A549 (cell line): ENCODE measurements at regions not wholly inside any gene's neighbourhood (a gene's known extent, or its start where the extent isn't known, plus 50 kb on each side); places are given as distances from the start of the nearest gene placed in this dataset.

Source experiments
- ATAC-seq, 2 experiments: fragments of 200-7000 bp in 1 of 2; fragments of >200 bp in 1 of 2; cut with Nextera tagmentation in 1 of 2; cut with Tn5 transposase in 1 of 2; 3 replicates each; pipeline versions ENCODE4 v1.8.0 to v1.9.1; 2018 to 2020; ENCODE audit warnings: mild to moderate bottlenecking in 1 of 2, moderate library complexity in 1 of 2
- CTCF ChIA-PET: fragments of 300-600 bp; sonication (Branson Sonifier 250); formaldehyde crosslinking; extraction: SDS; loops from one replicate; lab custom pipeline; 2021; ENCODE audit warnings: antibody characterized with exemption, inconsistent platforms; lab: Yijun Ruan, JAX
- POLR2A ChIA-PET: fragments of 350-600 bp; formaldehyde crosslinking; extraction: SDS; loops from one replicate; lab custom pipeline; 2021; ENCODE audit warnings: antibody characterized with exemption, inconsistent platforms; lab: Yijun Ruan, JAX
- DNase-seq, 2 experiments: peaks; one replicate each; pipeline versions ENCODE4 v3.0.0 to v3.0.0-alpha.2; 2011 to 2016; ENCODE audit warnings: low read depth in 1 of 2, low spot score in 1 of 2
- FAIRE-seq: peaks from 2 replicates; lab custom pipeline; 2011; peaks lifted over from hg19 to GRCh38; lab: Jason Lieb, UNC
- H3K27ac ChIP-seq, 2 experiments: fragments of >200 bp; sonication (Bioruptor Twin); formaldehyde crosslinking; 3 replicates each; pipeline ENCODE4 v1.5.1; 2016 to 2017
- H3K4me1 ChIP-seq: fragments of >200 bp; sonication (Bioruptor Twin); formaldehyde crosslinking; 3 replicates; pipeline ENCODE4 v1.6.1; 2016
- H3K4me2 ChIP-seq: fragments of >200 bp; sonication (Bioruptor Twin); formaldehyde crosslinking; 3 replicates; pipeline ENCODE4 v1.6.1; 2016
- H3K4me3 ChIP-seq: fragments of >200 bp; sonication (Bioruptor Twin); formaldehyde crosslinking; 3 replicates; pipeline ENCODE4 v1.5.1; 2016
- H3K9me3 ChIP-seq: fragments of >200 bp; sonication (Bioruptor Twin); formaldehyde crosslinking; 3 replicates; pipeline ENCODE4 v1.6.1; 2016
- CBX2 ChIP-seq: fragments of 200-600 bp; sonication (generic); IDR thresholded peaks from 2 replicates; pipeline ENCODE4 v1.6.1; 2016; ENCODE audit warnings: low read depth, mild to moderate bottlenecking, borderline replicate concordance
- CEBPB ChIP-seq, 2 experiments: fragments of >200 bp in 1 of 2; sonication (Bioruptor Twin) in 1 of 2; formaldehyde crosslinking in 1 of 2; IDR thresholded peaks; 2 replicates each; pipeline ENCODE4 v1.6.1; 2012 to 2016
- CHD4 ChIP-seq: fragments of 200-600 bp; sonication (generic); IDR thresholded peaks from 2 replicates; pipeline ENCODE4 v1.6.1; 2016; ENCODE audit warnings: antibody characterized with exemption, mild to moderate bottlenecking, borderline replicate concordance
- EHF ChIP-seq: fragments of 250-450 bp; sonication (Bioruptor Pico); IDR thresholded peaks from 2 replicates; pipeline ENCODE4 v1.5.0; 2020; ENCODE audit warnings: mild to moderate bottlenecking
- EP300 ChIP-seq, 2 experiments: fragments of >200 bp; sonication (Bioruptor Twin); formaldehyde crosslinking; IDR thresholded peaks; 2 replicates in 1 of 2; 3 replicates in 1 of 2; pipeline ENCODE4 v1.6.1; 2016 to 2017
- FOSB ChIP-seq: fragments of 250-450 bp; sonication (Bioruptor Pico); IDR thresholded peaks from 2 replicates; pipeline ENCODE4 v1.5.0; 2020; ENCODE audit warnings: mild to moderate bottlenecking, moderate library complexity
- FOXS1 ChIP-seq: fragments of 250-450 bp; sonication (Bioruptor Pico); IDR thresholded peaks from 2 replicates; pipeline ENCODE4 v1.5.0; 2020; ENCODE audit warnings: mild to moderate bottlenecking, moderate library complexity
- GATA3 ChIP-seq: IDR thresholded peaks from 2 replicates; pipeline ENCODE4 v1.6.1; 2012; ENCODE audit warnings: borderline replicate concordance
- HEYL ChIP-seq: fragments of 250-450 bp; sonication (Bioruptor Pico); IDR thresholded peaks from 2 replicates; pipeline ENCODE4 v1.8.0; 2021; ENCODE audit warnings: mild to moderate bottlenecking, moderate library complexity
- HOXA7 ChIP-seq: fragments of 250-450 bp; sonication (Bioruptor Pico); IDR thresholded peaks from 2 replicates; pipeline ENCODE4 v1.5.0; 2020; ENCODE audit warnings: mild to moderate bottlenecking, moderate library complexity
- JUN ChIP-seq, 2 experiments: fragments of >200 bp; sonication (Bioruptor Twin); formaldehyde crosslinking; IDR thresholded peaks; 2 replicates in 1 of 2; 3 replicates in 1 of 2; pipeline ENCODE4 v1.6.1; 2016 to 2017
- JUNB ChIP-seq: fragments of >200 bp; sonication (Bioruptor Twin); formaldehyde crosslinking; IDR thresholded peaks from 2 replicates; pipeline ENCODE4 v1.6.1; 2016
- KDM5A ChIP-seq: fragments of 200-600 bp; sonication (generic); IDR thresholded peaks from 2 replicates; pipeline ENCODE4 v1.6.1; 2016; ENCODE audit warnings: antibody characterized with exemption, mild to moderate bottlenecking
- MAX ChIP-seq: IDR thresholded peaks from 2 replicates; pipeline ENCODE4 v1.6.1; 2012
- MAZ ChIP-seq: fragments of 150-350 bp; IDR thresholded peaks from 2 replicates; pipeline ENCODE4 v1.6.1; 2014; ENCODE audit warnings: antibody characterized with exemption, low read depth, low read length, borderline replicate concordance
- NFE2L2 ChIP-seq: fragments of 150-350 bp; conservative IDR thresholded peaks from 2 replicates; pipeline ENCODE4 v1.6.1; 2014; ENCODE audit warnings: low read length
- PHF8 ChIP-seq: fragments of 200-600 bp; sonication (generic); IDR thresholded peaks from 2 replicates; pipeline ENCODE4 v1.6.1; 2016; ENCODE audit warnings: low read depth, mild to moderate bottlenecking, antibody characterized with exemption, moderate library complexity, borderline replicate concordance
- RNF2 ChIP-seq: fragments of 200-600 bp; sonication (generic); IDR thresholded peaks from 2 replicates; pipeline ENCODE4 v1.6.1; 2016; ENCODE audit warnings: low read depth, mild to moderate bottlenecking, antibody characterized with exemption, moderate library complexity, borderline replicate concordance
- WGBS: methylation state at CpG from one replicate; pipeline ENCODE4 v1.1.6; 2017; ENCODE audit errors: missing lambda C conversion rate; 5-methylcytosine and 5-hydroxymethylcytosine counted together
- TF ChIP-seq, protein P1 (sequence below): fragments of 250-450 bp; sonication (Bioruptor Pico); IDR thresholded peaks from 2 replicates; pipeline ENCODE4 v1.5.0; 2021; ENCODE audit warnings: mild to moderate bottlenecking, moderate library complexity, borderline replicate concordance
- TF ChIP-seq, protein P2 (sequence below): fragments of >200 bp; sonication (Bioruptor Twin); formaldehyde crosslinking; IDR thresholded peaks from 3 replicates; pipeline ENCODE4 v1.6.1; 2016
- TF ChIP-seq, protein P3 (sequence below): fragments of 450-650 bp; IDR thresholded peaks from 2 replicates; pipeline ENCODE4 v1.6.1; 2014; ENCODE audit warnings: antibody characterized with exemption

DNA sequence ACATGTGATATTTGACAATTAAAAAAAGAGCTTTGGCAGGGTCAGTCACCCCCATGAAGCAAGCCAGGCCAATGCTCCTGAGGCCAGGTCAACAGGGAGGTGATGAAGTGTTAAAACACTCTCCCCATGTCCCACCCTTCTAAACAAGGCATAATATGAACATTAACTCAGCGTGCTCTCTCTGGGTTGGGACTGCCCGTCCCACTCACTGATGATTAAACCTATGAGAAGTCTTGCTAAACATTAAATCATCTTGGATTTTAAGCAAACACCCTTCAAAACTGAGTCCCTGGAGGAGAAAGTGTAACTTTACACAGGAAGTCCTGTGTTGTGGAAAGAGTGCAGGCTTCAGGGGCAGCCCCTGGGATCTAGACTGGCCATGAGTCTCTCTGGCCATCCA is 558.5 kb downstream of the CD83 start:
- Histone ChIP-seq H3K27ac (peak overlapping the region in 1 of 2 experiments; percentile 36; a peak in 1 of 6 replicates), H3K4me1 (peaks cover 7% of the 10 kb centered on the region; the same call in 1 of the 3 replicates), H3K9me3 (no peaks in the 10 kb centered on the region), H3K4me2 (no peak overlapping the region), H3K4me3 (no peak overlapping the region)
- no peak for TF ChIP-seq EHF
- TF ChIP-seq, protein P1, sequence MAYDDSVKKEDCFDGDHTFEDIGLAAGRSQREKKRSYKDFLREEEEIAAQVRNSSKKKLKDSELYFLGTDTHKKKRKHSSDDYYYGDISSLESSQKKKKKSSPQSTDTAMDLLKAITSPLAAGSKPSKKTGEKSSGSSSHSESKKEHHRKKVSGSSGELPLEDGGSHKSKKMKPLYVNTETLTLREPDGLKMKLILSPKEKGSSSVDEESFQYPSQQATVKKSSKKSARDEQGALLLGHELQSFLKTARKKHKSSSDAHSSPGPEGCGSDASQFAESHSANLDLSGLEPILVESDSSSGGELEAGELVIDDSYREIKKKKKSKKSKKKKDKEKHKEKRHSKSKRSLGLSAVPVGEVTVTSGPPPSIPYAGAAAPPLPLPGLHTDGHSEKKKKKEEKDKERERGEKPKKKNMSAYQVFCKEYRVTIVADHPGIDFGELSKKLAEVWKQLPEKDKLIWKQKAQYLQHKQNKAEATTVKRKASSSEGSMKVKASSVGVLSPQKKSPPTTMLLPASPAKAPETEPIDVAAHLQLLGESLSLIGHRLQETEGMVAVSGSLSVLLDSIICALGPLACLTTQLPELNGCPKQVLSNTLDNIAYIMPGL (CRISPR knock-in tag): no peak
- TF ChIP-seq MAZ: no peak
- TF ChIP-seq HEYL (CRISPR knock-in tag): no peak
- TF ChIP-seq, protein P2, sequence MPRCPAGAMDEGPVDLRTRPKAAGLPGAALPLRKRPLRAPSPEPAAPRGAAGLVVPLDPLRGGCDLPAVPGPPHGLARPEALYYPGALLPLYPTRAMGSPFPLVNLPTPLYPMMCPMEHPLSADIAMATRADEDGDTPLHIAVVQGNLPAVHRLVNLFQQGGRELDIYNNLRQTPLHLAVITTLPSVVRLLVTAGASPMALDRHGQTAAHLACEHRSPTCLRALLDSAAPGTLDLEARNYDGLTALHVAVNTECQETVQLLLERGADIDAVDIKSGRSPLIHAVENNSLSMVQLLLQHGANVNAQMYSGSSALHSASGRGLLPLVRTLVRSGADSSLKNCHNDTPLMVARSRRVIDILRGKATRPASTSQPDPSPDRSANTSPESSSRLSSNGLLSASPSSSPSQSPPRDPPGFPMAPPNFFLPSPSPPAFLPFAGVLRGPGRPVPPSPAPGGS: no peak
- no peak for TF ChIP-seq HOXA7 (CRISPR knock-in tag)
- TF ChIP-seq, protein P3, sequence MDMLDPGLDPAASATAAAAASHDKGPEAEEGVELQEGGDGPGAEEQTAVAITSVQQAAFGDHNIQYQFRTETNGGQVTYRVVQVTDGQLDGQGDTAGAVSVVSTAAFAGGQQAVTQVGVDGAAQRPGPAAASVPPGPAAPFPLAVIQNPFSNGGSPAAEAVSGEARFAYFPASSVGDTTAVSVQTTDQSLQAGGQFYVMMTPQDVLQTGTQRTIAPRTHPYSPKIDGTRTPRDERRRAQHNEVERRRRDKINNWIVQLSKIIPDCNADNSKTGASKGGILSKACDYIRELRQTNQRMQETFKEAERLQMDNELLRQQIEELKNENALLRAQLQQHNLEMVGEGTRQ: no peak
- no peak for TF ChIP-seq NFE2L2
- no peak for TF ChIP-seq FOSB (CRISPR knock-in tag)
- TF ChIP-seq JUN (IDR thresholded peaks at IDR 0.05): no peak
- TF ChIP-seq FOXS1 (CRISPR knock-in tag): no peak
- no peak for TF ChIP-seq GATA3
- ChIA-PET CTCF (no interaction called here), POLR2A (no interaction called here)
- ATAC-seq (no peak), FAIRE-seq (no peak), DNase-seq (no peak)
- 11% methylated on average over 2 of the region's 2 CpGs for WGBS

DNA sequence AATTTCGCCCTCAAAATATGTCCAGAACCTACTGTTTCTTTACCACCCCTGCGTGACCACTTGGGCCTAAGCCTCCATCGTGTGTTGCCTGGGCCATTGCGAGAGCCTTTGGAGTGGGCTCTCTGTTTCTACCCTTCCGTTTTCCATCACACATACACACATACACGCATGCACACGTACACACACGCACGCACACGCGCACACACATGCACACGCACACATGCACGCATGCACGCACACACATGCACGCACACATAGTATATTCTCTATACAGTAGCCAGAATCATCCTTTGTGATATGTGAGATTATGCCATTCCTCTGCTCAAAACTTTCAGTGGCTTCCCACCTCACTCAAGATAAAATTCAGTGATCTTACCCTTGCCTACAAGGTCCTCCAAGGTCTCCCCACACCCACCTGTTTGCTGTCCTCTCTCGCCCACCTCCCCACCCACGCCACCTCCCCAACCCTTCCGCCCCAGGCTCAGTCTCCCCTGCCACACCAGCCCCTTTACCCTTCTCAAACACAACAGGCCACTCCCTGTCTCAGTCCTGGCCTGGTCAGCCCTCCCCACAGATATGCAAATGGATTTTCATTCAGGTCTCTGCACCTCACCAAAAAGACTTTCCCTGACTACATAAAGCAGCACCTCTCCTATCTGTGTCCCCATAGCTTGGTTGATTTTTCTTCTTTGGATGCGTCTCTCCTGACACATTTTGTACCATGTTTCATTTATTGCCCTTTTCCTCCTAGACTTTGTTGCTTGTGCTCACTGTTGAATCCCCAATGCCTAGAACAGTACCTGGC is 559.6 kb downstream of the CD83 start:
- ChIA-PET CTCF (no interaction called here), POLR2A (no interaction called here)
- no peak for TF ChIP-seq KDM5A
- no peak for TF ChIP-seq PHF8
- no peak for TF ChIP-seq HOXA7 (CRISPR knock-in tag)
- TF ChIP-seq RNF2: no peak
- TF ChIP-seq, protein P2: no peak
- no peak for TF ChIP-seq MAX
- TF ChIP-seq, protein P3: no peak
- TF ChIP-seq CEBPB (IDR thresholded peaks at IDR 0.05): no peak
- TF ChIP-seq EP300 (IDR thresholded peaks at IDR 0.05): no peak
- TF ChIP-seq CHD4: no peak
- TF ChIP-seq JUNB: no peak
- no peak for TF ChIP-seq CBX2
- WGBS: 98% methylated on average over 17 of the region's 19 CpGs
- H3K4me2 ChIP-seq: no peak overlapping the region
- no peaks in the 10 kb centered on the region for H3K9me3 ChIP-seq
- ATAC-seq (no peak), FAIRE-seq (no peak), DNase-seq (no peak)
- H3K4me3 ChIP-seq: no peak overlapping the region
- H3K27ac ChIP-seq: no peak overlapping the region
- peaks cover 7% of the 10 kb centered on the region; the same call in 1 of the 3 replicates for H3K4me1 ChIP-seq
